Body of pancreas (tissue), 4 donors: ENCODE measurements at regions not wholly inside any gene's neighbourhood (a gene's known extent, or its start where the extent isn't known, plus 50 kb on each side); places are given as distances from the start of the nearest gene placed in this dataset.

Experiments
- POLR2A ChIP-seq, 3 donors: fragments of 450-650 bp; IDR thresholded peaks; one replicate each; pipeline ENCODE4 v1.6.1; 2016; ENCODE audit warnings: antibody characterized with exemption in 3 of 3, mild to moderate bottlenecking in 2 of 3
- TF ChIP-seq, protein P1 (sequence below), 7 experiments: fragments of 450-650 bp in 4 of 7; fragments of 200-600 bp in 3 of 7; sonication (generic) in 3 of 7; IDR thresholded peaks; one replicate each; pipeline ENCODE4 v1.5.1; 2016 to 2019; ENCODE audit warnings: antibody characterized with exemption in 7 of 7

DNA sequence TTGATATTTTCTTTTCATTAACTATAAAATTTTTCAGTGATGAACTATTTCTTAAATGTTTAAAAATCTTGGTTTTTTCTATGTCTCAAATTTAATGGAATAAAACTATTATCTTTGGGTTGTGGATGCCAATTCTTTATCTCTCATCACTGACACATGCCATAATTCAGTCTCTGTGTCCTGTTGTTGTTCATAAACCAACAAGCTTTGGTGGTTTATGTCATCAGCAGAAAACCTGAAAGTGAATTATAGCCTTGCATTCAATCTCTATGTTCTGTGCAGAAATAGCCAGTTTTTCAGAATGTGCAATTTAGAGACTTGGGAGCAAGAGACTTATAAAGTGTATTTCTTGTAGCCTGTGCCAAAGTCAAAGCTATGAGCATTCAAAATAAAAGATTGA lies 462.6 kb upstream of the ADGRL4 start:
- TF ChIP-seq, protein P1, sequence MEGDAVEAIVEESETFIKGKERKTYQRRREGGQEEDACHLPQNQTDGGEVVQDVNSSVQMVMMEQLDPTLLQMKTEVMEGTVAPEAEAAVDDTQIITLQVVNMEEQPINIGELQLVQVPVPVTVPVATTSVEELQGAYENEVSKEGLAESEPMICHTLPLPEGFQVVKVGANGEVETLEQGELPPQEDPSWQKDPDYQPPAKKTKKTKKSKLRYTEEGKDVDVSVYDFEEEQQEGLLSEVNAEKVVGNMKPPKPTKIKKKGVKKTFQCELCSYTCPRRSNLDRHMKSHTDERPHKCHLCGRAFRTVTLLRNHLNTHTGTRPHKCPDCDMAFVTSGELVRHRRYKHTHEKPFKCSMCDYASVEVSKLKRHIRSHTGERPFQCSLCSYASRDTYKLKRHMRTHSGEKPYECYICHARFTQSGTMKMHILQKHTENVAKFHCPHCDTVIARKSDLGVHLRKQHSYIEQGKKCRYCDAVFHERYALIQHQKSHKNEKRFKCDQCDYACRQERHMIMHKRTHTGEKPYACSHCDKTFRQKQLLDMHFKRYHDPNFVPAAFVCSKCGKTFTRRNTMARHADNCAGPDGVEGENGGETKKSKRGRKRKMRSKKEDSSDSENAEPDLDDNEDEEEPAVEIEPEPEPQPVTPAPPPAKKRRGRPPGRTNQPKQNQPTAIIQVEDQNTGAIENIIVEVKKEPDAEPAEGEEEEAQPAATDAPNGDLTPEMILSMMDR (IDR thresholded peaks at IDR 0.05), result no peak
- TF ChIP-seq POLR2A (IDR thresholded peaks at IDR 0.05), result no peak
